ENCODE measurements at regions not wholly inside any gene's neighbourhood (a gene's known extent, or its start where the extent isn't known, plus 50 kb on each side); places are given as distances from the start of the nearest gene placed in this dataset.

GRCh38 chr11:70521475-70522308 lies 123.4 kb downstream of the CTTN start:
- DNase-seq (ENCODE audit: low read depth in 2 of 2): no peak

GRCh38 chr11:70522309-70522592 lies 123.9 kb downstream of the CTTN start:
- DNase-seq (ENCODE audit: low read depth in 2 of 2): no peak

GRCh38 chr11:70522593-70523311 lies 124.4 kb downstream of the CTTN start:
- DNase-seq (ENCODE audit: low read depth in 2 of 2): no peak

GRCh38 chr11:70523384-70524095 lies 125.2 kb downstream of the CTTN start:
- DNase-seq (ENCODE audit: low read depth in 2 of 2): no peak

GRCh38 chr11:70524096-70524922 lies 126.0 kb downstream of the CTTN start:
- DNase-seq (ENCODE audit: low read depth in 2 of 2): no peak

- no peak for DNase-seq (ENCODE audit: low read depth in 2 of 2)
Measured at GRCh38 chr11:70525006-70525405, 126.7 kb downstream of the CTTN start.

- no peak for DNase-seq (ENCODE audit: low read depth in 2 of 2)
Measured at GRCh38 chr11:70525466-70525865, 127.1 kb downstream of the CTTN start.

GRCh38 chr11:70526116-70527045 lies 128.1 kb downstream of the CTTN start:
- DNase-seq (ENCODE audit: low read depth in 2 of 2): no peak

- DNase-seq (ENCODE audit: low read depth in 2 of 2): no peak
Measured at GRCh38 chr11:70527046-70527395, 128.7 kb downstream of the CTTN start.

GRCh38 chr11:70527429-70528045 lies 129.2 kb downstream of the CTTN start:
- DNase-seq (ENCODE audit: low read depth in 2 of 2): no peak

- DNase-seq (ENCODE audit: low read depth in 2 of 2): no peak
Measured at GRCh38 chr11:70528046-70528793, 129.9 kb downstream of the CTTN start.

- DNase-seq (ENCODE audit: low read depth in 2 of 2): no peak
Measured at GRCh38 chr11:70528794-70529580, 130.7 kb downstream of the CTTN start.

GRCh38 chr11:70530010-70530409 lies 131.7 kb downstream of the CTTN start:
- DNase-seq (ENCODE audit: low read depth in 2 of 2): no peak

- no peak for DNase-seq (ENCODE audit: low read depth in 2 of 2)
Measured at GRCh38 chr11:70530629-70531185, 132.4 kb downstream of the CTTN start.

GRCh38 chr11:70531281-70532065 lies 133.1 kb downstream of the CTTN start:
- DNase-seq (ENCODE audit: low read depth in 2 of 2): no peak

GRCh38 chr11:70532066-70532440 lies 133.7 kb downstream of the CTTN start:
- DNase-seq (ENCODE audit: low read depth in 2 of 2): no peak

- DNase-seq (ENCODE audit: low read depth in 2 of 2): no peak
Measured at GRCh38 chr11:70532731-70533130, 134.4 kb downstream of the CTTN start.
